B cell (primary cell): ENCODE measurements at regions not wholly inside any gene's neighbourhood (a gene's known extent, or its start where the extent isn't known, plus 50 kb on each side); places are given as distances from the start of the nearest gene placed in this dataset.

ENCODE experiments used
- CTCF ChIP-seq: fragments of 200-600 bp; IDR thresholded peaks from one replicate; pipeline ENCODE4 v1.8.0; 2022; ENCODE audit warnings: antibody characterized with exemption, mild to moderate bottlenecking
- EZH2 ChIP-seq: IDR thresholded peaks from 2 replicates; pipeline ENCODE4 v1.6.1; 2012; ENCODE audit warnings: borderline replicate concordance, low read depth, mild to moderate bottlenecking, moderate library complexity, low read length; ENCODE audit not compliant: insufficient read depth, poor library complexity, severe bottlenecking

GRCh38 chr1:98523256-98523655 is 138.3 kb upstream of the SNX7 start:
- TF ChIP-seq CTCF (no peak), EZH2 (no peak)
